Endothelial cell of umbilical vein (primary cell): ENCODE measurements at regions not wholly inside any gene's neighbourhood (a gene's known extent, or its start where the extent isn't known, plus 50 kb on each side); places are given as distances from the start of the nearest gene placed in this dataset.

Source experiments
- BruUV-seq: library from RNA; stranded (reverse); fragments of 400-500 nt; replicated peaks from 2 replicates; lab custom pipeline; 2021; lab: Mats Ljungman, UMichigan
- CTCF ChIA-PET: fragments of 300-600, 350-600 bp; sonication (Branson Sonifier 250); formaldehyde crosslinking; loops from one replicate; lab custom pipeline; 2021; ENCODE audit warnings: antibody characterized with exemption, inconsistent platforms; lab: Charles Lee
- POLR2A ChIA-PET: fragments of 300-600, 350-600 bp; sonication (Branson Sonifier 250); formaldehyde crosslinking; loops from one replicate; lab custom pipeline; 2021; ENCODE audit warnings: antibody characterized with exemption, inconsistent platforms; lab: Charles Lee
- DNase-seq: peaks from one replicate; pipeline ENCODE4 v3.0.0-alpha.2; 2011; ENCODE audit warnings: low read depth, low spot score
- FAIRE-seq: peaks from 2 replicates; lab custom pipeline; 2011; peaks lifted over from hg19 to GRCh38; lab: Jason Lieb, UNC
- H2AFZ ChIP-seq: 2 replicates; pipeline ENCODE4 v1.6.0; 2012; ENCODE audit warnings: low read depth, low read length, control low read depth, inconsistent platforms
- H3K27ac ChIP-seq: 2 replicates; pipeline ENCODE4 v1.5.1; 2011; ENCODE audit warnings: low read depth, mild to moderate bottlenecking, control low read depth, low read length, moderate library complexity; ENCODE audit not compliant: insufficient read depth
- H3K27me3 ChIP-seq, 2 experiments: 2 replicates each; pipeline versions ENCODE4 v1.6.0 to v1.6.1; 2011; ENCODE audit warnings: low read length in 2 of 2, mixed read lengths in 1 of 2; ENCODE audit not compliant: control insufficient read depth in 2 of 2, insufficient read depth in 2 of 2
- H3K36me3 ChIP-seq, 2 experiments: 2 replicates in 1 of 2; 3 replicates in 1 of 2; pipeline ENCODE4 v1.5.1; 2011; ENCODE audit warnings: low read length in 2 of 2, mild to moderate bottlenecking in 1 of 2, moderate library complexity in 1 of 2; ENCODE audit not compliant: control insufficient read depth in 2 of 2, insufficient read depth in 2 of 2; ENCODE audit errors: extremely low read depth in 1 of 2
- H3K4me1 ChIP-seq: 3 replicates; pipeline ENCODE4 v1.5.1; 2011; ENCODE audit warnings: mild to moderate bottlenecking, low read length; ENCODE audit not compliant: control insufficient read depth, insufficient read depth; ENCODE audit errors: extremely low read depth
- H3K4me2 ChIP-seq: 2 replicates; pipeline ENCODE4 v1.6.1; 2011; ENCODE audit warnings: low read length, control low read depth, mixed read lengths; ENCODE audit not compliant: insufficient read depth
- H3K4me3 ChIP-seq, 3 experiments: fragments of 200-600 bp in 1 of 3; sonication (generic), shearing (Covaris generic) in 1 of 3; replicated peaks in 1 of 3; 2 replicates each; pipeline ENCODE4 v1.5.1; 2011 to 2016; ENCODE audit warnings: control low read depth in 3 of 3, low read length in 3 of 3, mild to moderate bottlenecking in 2 of 3, inconsistent platforms in 1 of 3, low read depth in 1 of 3, moderate library complexity in 1 of 3; ENCODE audit not compliant: insufficient read depth in 1 of 3
- H3K79me2 ChIP-seq: 2 replicates; pipeline ENCODE4 v1.6.0; 2012; ENCODE audit warnings: low read length, inconsistent platforms; ENCODE audit not compliant: control insufficient read depth, insufficient read depth
- H3K9ac ChIP-seq: replicated peaks from 2 replicates; pipeline ENCODE3; 2011; ENCODE audit warnings: low read length, control low read depth; ENCODE audit not compliant: insufficient read depth; ENCODE audit errors: extremely low read depth
- H3K9me1 ChIP-seq: replicated peaks from 3 replicates; pipeline ENCODE4 v1.6.0; 2011; ENCODE audit warnings: mild to moderate bottlenecking, low read length; ENCODE audit not compliant: control insufficient read depth, insufficient read depth; ENCODE audit errors: extremely low read depth
- H3K9me3 ChIP-seq: replicated peaks from 2 replicates; pipeline ENCODE4 v1.5.1; 2012; ENCODE audit warnings: low read length, inconsistent platforms; ENCODE audit not compliant: control insufficient read depth, insufficient read depth
- H4K20me1 ChIP-seq: replicated peaks from 2 replicates; pipeline ENCODE3; 2011; ENCODE audit warnings: mild to moderate bottlenecking, low read length; ENCODE audit not compliant: control insufficient read depth, insufficient read depth; ENCODE audit errors: extremely low read depth
- CTCF ChIP-seq, 2 donors: IDR thresholded peaks; 1 replicate in 1 of 2; 2 replicates in 1 of 2; pipeline ENCODE4 v1.5.1; 2011; ENCODE audit warnings: low read length in 2 of 2, mild to moderate bottlenecking in 2 of 2, moderate library complexity in 2 of 2, control low read depth in 1 of 2, inconsistent platforms in 1 of 2, low read depth in 1 of 2; ENCODE audit not compliant: insufficient read depth in 1 of 2; ENCODE audit errors: extremely low read depth in 1 of 2
- EZH2 ChIP-seq: IDR thresholded peaks from 2 replicates; pipeline ENCODE4 v1.6.1; 2012; ENCODE audit warnings: borderline replicate concordance, low read depth, mild to moderate bottlenecking, moderate library complexity, low read length, inconsistent platforms; ENCODE audit not compliant: severe bottlenecking
- FOS ChIP-seq: IDR thresholded peaks from 2 replicates; pipeline ENCODE4 v1.6.1; 2011; ENCODE audit warnings: mild to moderate bottlenecking, low read length, moderate library complexity, borderline replicate concordance; ENCODE audit not compliant: insufficient read depth
- GATA2 ChIP-seq: IDR thresholded peaks from 2 replicates; pipeline ENCODE4 v1.7.0; 2011; ENCODE audit warnings: low read depth, mild to moderate bottlenecking, moderate library complexity, mixed read lengths, low read length; ENCODE audit not compliant: insufficient read length, insufficient read depth
- JUN ChIP-seq: IDR thresholded peaks from 2 replicates; pipeline ENCODE4 v1.6.1; 2011; ENCODE audit warnings: borderline replicate concordance, low read depth; ENCODE audit not compliant: insufficient read length, insufficient read depth
- MYC ChIP-seq: IDR thresholded peaks from one replicate; pipeline ENCODE4 v1.6.1; 2011; ENCODE audit warnings: mild to moderate bottlenecking, low read depth, low read length
- POLR2A ChIP-seq: IDR thresholded peaks from 2 replicates; pipeline ENCODE4 v1.6.1; 2012; ENCODE audit warnings: low read depth, mild to moderate bottlenecking, control low read depth, low read length
- POLR2AphosphoS5 ChIP-seq: IDR thresholded peaks from 2 replicates; pipeline ENCODE4 v1.6.1; 2012; ENCODE audit warnings: low read depth, mild to moderate bottlenecking, control low read depth, low read length, moderate library complexity; ENCODE audit not compliant: insufficient read depth
- dilution Hi-C: fragments of 300-500 bp; cut with MboI; formaldehyde crosslinking; loops from one replicate; pipeline ENCODE4 v1.15.0; 2019; ENCODE audit warnings: low sequenced_read_pairs; ENCODE audit not compliant: extremely low pct_ligation_motif_present
- intact Hi-C: fragments of 100-400 bp; cut with micrococcal nuclease; formaldehyde crosslinking; loops from one replicate; pipeline ENCODE4 v1.10.0; 2022
- TF ChIP-seq, protein P1 (sequence below): IDR thresholded peaks from 2 replicates; pipeline ENCODE4 v1.6.1; 2011; ENCODE audit not compliant: insufficient read depth, insufficient read length

GRCh38 chr13:75224053-75224742, 257.8 kb downstream of the TBC1D4 start:
- H2AFZ ChIP-seq: no peak overlapping the region
- H3K36me3 ChIP-seq: no peaks in the 10 kb centered on the region
- no peak overlapping the region for H3K4me2 ChIP-seq
- ChIA-PET POLR2A (no interaction called here), CTCF (interaction anchor here (2.4 kb wide), 1 partner anchor 33 kb away, joined by 6 read pairs; no protein-coding TSS in a partner anchor)
- H3K4me1 ChIP-seq: peaks cover 3% of the 10 kb centered on the region
- H3K27ac ChIP-seq: no peak overlapping the region
- DNase-seq (no peak), FAIRE-seq (no peak)
- no peak overlapping the region for H3K4me3 ChIP-seq
- no peaks in the 10 kb centered on the region for H3K79me2 ChIP-seq
- no peak overlapping the region for H3K9ac ChIP-seq
- dilution Hi-C loops (no loop called here), intact Hi-C loops (no loop called here)
- H3K9me3 ChIP-seq: no peaks in the 10 kb centered on the region
- no peaks in the 10 kb centered on the region for H4K20me1 ChIP-seq
- BruUV-seq: no TSS peak
- H3K27me3 ChIP-seq: peaks cover 0 to 4% of the 10 kb centered on the region in 2 experiments
- TF ChIP-seq MYC (no peak), POLR2A (no peak), POLR2AphosphoS5 (no peak), EZH2 (no peak), FOS (no peak), GATA2 (no peak), JUN (no peak), CTCF (IDR thresholded peaks at IDR 0.05; ENCODE audit: extremely low read depth in 1 of 2, insufficient read depth in 1 of 2, low read depth in 1 of 2, low read length in 2 of 2) (no peak)
- TF ChIP-seq, protein P1, sequence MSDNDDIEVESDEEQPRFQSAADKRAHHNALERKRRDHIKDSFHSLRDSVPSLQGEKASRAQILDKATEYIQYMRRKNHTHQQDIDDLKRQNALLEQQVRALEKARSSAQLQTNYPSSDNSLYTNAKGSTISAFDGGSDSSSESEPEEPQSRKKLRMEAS: no peak
- no peaks in the 10 kb centered on the region for H3K9me1 ChIP-seq
